ENCODE measurements at regions not wholly inside any gene's neighbourhood (a gene's known extent, or its start where the extent isn't known, plus 50 kb on each side); places are given as distances from the start of the nearest gene placed in this dataset.

DNA sequence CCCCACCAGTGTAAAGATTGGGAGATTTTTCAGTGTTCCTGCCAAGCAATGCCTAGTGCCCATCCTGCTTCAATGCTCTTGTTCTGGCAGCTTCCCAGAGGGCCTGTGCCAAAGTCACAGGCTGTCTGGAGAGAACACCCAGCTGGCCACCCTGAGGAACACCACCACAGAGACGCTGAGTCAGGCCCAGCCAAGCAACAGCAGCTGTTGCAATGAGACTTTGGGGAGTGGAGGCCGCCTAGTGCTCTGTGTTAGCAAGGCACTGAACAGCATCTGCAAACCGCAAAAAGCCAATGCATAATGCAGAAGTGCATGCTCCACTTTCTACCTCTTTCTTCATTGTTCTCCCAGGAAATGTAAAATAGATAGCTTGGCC, 168.1 kb downstream of the NXPE2 start:
- ATAC-seq (ENCODE audit: low FRiP score in 2 of 2) (peak; percentile 26 to 69), DNase-seq (no peak)
- WGBS, 2 donors, result 76 to 79% methylated on average over 3 of the region's 3 CpGs
- no peak overlapping the region for H3K27ac ChIP-seq
- H3K4me3 ChIP-seq, result no peak overlapping the region
- H3K36me3 ChIP-seq, result no peaks in the 10 kb centered on the region
- TF ChIP-seq EP300 (IDR thresholded peaks at IDR 0.05) (no peak), POLR2AphosphoS5 (IDR thresholded peaks at IDR 0.05) (peak in 1 of 2 donors; percentile 31)
- H3K4me1 ChIP-seq, result no peaks in the 10 kb centered on the region
- H3K9me3 ChIP-seq, result no peaks in the 10 kb centered on the region
- no peaks in the 10 kb centered on the region for H3K27me3 ChIP-seq

DNA sequence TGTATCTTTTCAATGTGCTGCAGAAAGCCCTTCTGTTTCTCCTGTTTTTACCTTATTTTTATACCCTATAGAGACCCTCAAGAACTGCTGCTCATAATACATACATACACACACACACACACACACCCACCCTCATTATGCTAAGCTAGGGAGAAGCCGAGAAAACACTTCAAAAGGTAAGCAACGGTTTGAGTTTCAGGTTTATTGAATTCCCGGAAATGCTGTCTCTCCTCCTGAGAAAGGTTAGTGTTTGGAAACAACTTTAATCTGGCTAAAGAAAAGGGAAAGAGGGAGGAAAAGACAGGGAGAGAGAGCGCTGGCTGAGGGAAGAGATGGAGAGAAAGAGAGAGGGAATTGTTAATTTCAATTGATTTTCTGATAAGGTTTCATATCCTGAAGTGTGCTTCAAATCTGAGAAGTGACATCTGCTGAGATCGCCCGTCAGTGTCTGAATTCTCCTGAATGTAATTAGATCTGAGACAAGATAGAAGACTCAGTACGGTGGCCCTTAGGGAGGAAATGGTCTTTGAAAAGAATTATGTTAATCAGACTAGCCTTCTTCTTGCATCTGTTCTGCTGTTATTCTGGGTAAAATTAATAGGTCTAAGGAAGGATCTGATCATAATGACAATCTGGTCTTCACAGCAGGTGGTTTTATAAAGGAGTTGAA, 169.1 kb downstream of the NXPE2 start:
- Histone ChIP-seq H3K27ac (no peak overlapping the region), H3K4me1 (no peaks in the 10 kb centered on the region), H3K9me3 (no peaks in the 10 kb centered on the region), H3K27me3 (no peaks in the 10 kb centered on the region), H3K36me3 (no peaks in the 10 kb centered on the region), H3K4me3 (no peak overlapping the region)
- ATAC-seq (ENCODE audit: low FRiP score in 2 of 2) (no peak), DNase-seq (no peak)
- TF ChIP-seq EP300 (IDR thresholded peaks at IDR 0.05), result no peak
- TF ChIP-seq POLR2AphosphoS5 (IDR thresholded peaks at IDR 0.05), result no peak
- TF ChIP-seq, protein P1, sequence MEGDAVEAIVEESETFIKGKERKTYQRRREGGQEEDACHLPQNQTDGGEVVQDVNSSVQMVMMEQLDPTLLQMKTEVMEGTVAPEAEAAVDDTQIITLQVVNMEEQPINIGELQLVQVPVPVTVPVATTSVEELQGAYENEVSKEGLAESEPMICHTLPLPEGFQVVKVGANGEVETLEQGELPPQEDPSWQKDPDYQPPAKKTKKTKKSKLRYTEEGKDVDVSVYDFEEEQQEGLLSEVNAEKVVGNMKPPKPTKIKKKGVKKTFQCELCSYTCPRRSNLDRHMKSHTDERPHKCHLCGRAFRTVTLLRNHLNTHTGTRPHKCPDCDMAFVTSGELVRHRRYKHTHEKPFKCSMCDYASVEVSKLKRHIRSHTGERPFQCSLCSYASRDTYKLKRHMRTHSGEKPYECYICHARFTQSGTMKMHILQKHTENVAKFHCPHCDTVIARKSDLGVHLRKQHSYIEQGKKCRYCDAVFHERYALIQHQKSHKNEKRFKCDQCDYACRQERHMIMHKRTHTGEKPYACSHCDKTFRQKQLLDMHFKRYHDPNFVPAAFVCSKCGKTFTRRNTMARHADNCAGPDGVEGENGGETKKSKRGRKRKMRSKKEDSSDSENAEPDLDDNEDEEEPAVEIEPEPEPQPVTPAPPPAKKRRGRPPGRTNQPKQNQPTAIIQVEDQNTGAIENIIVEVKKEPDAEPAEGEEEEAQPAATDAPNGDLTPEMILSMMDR (IDR thresholded peaks at IDR 0.05), result no peak
- no peak for TF ChIP-seq POLR2A (IDR thresholded peaks at IDR 0.05)
- WGBS, 2 donors, result 37 to 47% methylated on average over 7 of the region's 7 CpGs

DNA sequence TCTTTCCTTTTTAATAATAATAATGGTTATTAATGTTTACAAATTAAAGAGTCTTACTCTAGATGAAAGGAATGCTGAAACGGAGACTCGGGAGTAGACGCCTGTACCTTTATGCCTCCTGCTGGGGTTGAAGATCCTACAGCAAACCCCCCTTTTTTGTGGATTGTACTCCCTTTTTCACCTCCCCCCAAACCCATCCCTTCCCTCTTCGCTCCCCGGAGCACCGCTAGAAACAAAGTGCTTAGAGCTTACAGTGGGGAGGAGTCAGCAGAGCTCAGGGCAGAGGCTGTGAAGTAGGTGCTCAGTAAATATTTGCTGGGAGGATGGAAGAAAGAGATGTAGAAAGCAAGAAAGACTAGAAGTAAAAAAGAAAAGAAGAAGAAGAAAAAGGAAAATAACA, 169.7 kb downstream of the NXPE2 start:
- no peak for ATAC-seq (ENCODE audit: low FRiP score in 2 of 2)

GRCh38 chr11:114857281-114857680, 179.0 kb downstream of the NXPE2 start:
- no peaks in the 10 kb centered on the region for H3K36me3 ChIP-seq
- DNase-seq (no peak), ATAC-seq (ENCODE audit: low FRiP score in 2 of 2) (no peak)
- H3K27me3 ChIP-seq, result no peaks in the 10 kb centered on the region
- H3K4me3 ChIP-seq, result no peak overlapping the region
- no peak for TF ChIP-seq POLR2A (IDR thresholded peaks at IDR 0.05)
- TF ChIP-seq, protein P1 (IDR thresholded peaks at IDR 0.05), result no peak
- no peak for TF ChIP-seq POLR2AphosphoS5 (IDR thresholded peaks at IDR 0.05)
- no peak for TF ChIP-seq EP300 (IDR thresholded peaks at IDR 0.05)
- WGBS, 2 donors, result 52 to 57% methylated on average over 4 of the region's 4 CpGs
- no peaks in the 10 kb centered on the region for H3K4me1 ChIP-seq
- no peaks in the 10 kb centered on the region for H3K9me3 ChIP-seq
- no peak overlapping the region for H3K27ac ChIP-seq

More for the DNA sequence above, 169.7 kb downstream of the NXPE2 start:
- DNase-seq, result no peak
- no peaks in the 10 kb centered on the region for H3K36me3 ChIP-seq
- WGBS, 2 donors, result 19 to 37% methylated on average over 6 of the region's 6 CpGs
- H3K9me3 ChIP-seq, result no peaks in the 10 kb centered on the region
- TF ChIP-seq POLR2AphosphoS5 (IDR thresholded peaks at IDR 0.05) (no peak), POLR2A (IDR thresholded peaks at IDR 0.05) (no peak), EP300 (IDR thresholded peaks at IDR 0.05) (no peak)
- TF ChIP-seq, protein P1 (IDR thresholded peaks at IDR 0.05), result no peak
- no peak overlapping the region for H3K4me3 ChIP-seq
- no peaks in the 10 kb centered on the region for H3K4me1 ChIP-seq
- no peaks in the 10 kb centered on the region for H3K27me3 ChIP-seq
- no peak overlapping the region for H3K27ac ChIP-seq

- H3K4me1 ChIP-seq, result no peaks in the 10 kb centered on the region
- no peak overlapping the region for H3K27ac ChIP-seq
- no peak overlapping the region for H3K4me3 ChIP-seq
- DNase-seq (no peak), ATAC-seq (ENCODE audit: low FRiP score in 2 of 2) (no peak)
- no peak for TF ChIP-seq POLR2A (IDR thresholded peaks at IDR 0.05)
- no peak for TF ChIP-seq POLR2AphosphoS5 (IDR thresholded peaks at IDR 0.05)
- TF ChIP-seq EP300 (IDR thresholded peaks at IDR 0.05), result no peak
- TF ChIP-seq, protein P1 (IDR thresholded peaks at IDR 0.05), result no peak
- WGBS, 2 donors, result 37 to 43% methylated on average over 2 of the region's 2 CpGs
- H3K9me3 ChIP-seq, result no peaks in the 10 kb centered on the region
- H3K27me3 ChIP-seq, result no peaks in the 10 kb centered on the region
- no peaks in the 10 kb centered on the region for H3K36me3 ChIP-seq
These were observed 186.6 kb downstream of the NXPE2 start for GRCh38 chr11:114864896-114865295.

Data from upper lobe of left lung (tissue), 6 donors.